Hepatocyte (in vitro differentiated cells): ENCODE measurements at regions not wholly inside any gene's neighbourhood (a gene's known extent, or its start where the extent isn't known, plus 50 kb on each side); places are given as distances from the start of the nearest gene placed in this dataset.

ENCODE experiments used
- DNase-seq: peaks from one replicate; pipeline ENCODE4 v3.0.0-alpha.2; 2016; ENCODE audit warnings: low spot score
- H2AFZ ChIP-seq: fragments of 200-600 bp; sonication (generic); 2 replicates; pipeline ENCODE4 v1.6.0; 2016; ENCODE audit warnings: antibody characterized with exemption, mild to moderate bottlenecking
- H3K27ac ChIP-seq: fragments of 200-600 bp; sonication (generic); 2 replicates; pipeline ENCODE4 v1.5.1; 2016; ENCODE audit warnings: mild to moderate bottlenecking
- H3K27me3 ChIP-seq: fragments of 200-600 bp; sonication (generic); 2 replicates; pipeline ENCODE4 v1.6.1; 2016
- H3K36me3 ChIP-seq: fragments of 200-600 bp; sonication (generic); replicated peaks from 2 replicates; pipeline ENCODE4 v1.5.1; 2016; ENCODE audit warnings: low read depth; ENCODE audit not compliant: insufficient read depth
- H3K4me1 ChIP-seq: fragments of 200-600 bp; sonication (generic); 2 replicates; pipeline ENCODE4 v1.5.1; 2016; ENCODE audit warnings: mild to moderate bottlenecking, moderate library complexity; ENCODE audit not compliant: insufficient read depth
- H3K4me2 ChIP-seq: fragments of 200-600 bp; sonication (generic); 2 replicates; pipeline ENCODE4 v1.6.0; 2016
- H3K4me3 ChIP-seq: fragments of 200-600 bp; sonication (generic); 2 replicates; pipeline ENCODE4 v1.5.1; 2016; ENCODE audit warnings: mild to moderate bottlenecking
- H3K79me2 ChIP-seq: fragments of 200-600 bp; sonication (generic); 2 replicates; pipeline ENCODE4 v1.6.0; 2017; ENCODE audit warnings: mild to moderate bottlenecking
- H3K9me2 ChIP-seq: fragments of 200-600 bp; sonication (generic); replicated peaks from 2 replicates; pipeline ENCODE4 v1.6.0; 2017; ENCODE audit warnings: mild to moderate bottlenecking; ENCODE audit not compliant: insufficient read depth
- H3K9me3 ChIP-seq: fragments of 200-600 bp; sonication (generic); 2 replicates; pipeline ENCODE4 v1.5.1; 2016; ENCODE audit warnings: low read depth, mild to moderate bottlenecking
- H4K20me1 ChIP-seq: fragments of 200-600 bp; sonication (generic); 2 replicates; pipeline ENCODE4 v1.6.0; 2016; ENCODE audit warnings: mild to moderate bottlenecking; ENCODE audit not compliant: insufficient read depth, poor library complexity, severe bottlenecking
- EZH2 ChIP-seq: fragments of 200-600 bp; sonication (generic); IDR thresholded peaks from 2 replicates; pipeline ENCODE4 v1.6.1; 2016; ENCODE audit warnings: antibody characterized with exemption, mild to moderate bottlenecking, borderline replicate concordance
- EZH2phosphoT487 ChIP-seq: fragments of 200-600 bp; sonication (generic); IDR thresholded peaks from one replicate; pipeline ENCODE4 v1.6.1; 2018; ENCODE audit warnings: antibody characterized with exemption, mild to moderate bottlenecking, low read depth, moderate library complexity; ENCODE audit not compliant: unreplicated experiment, severe bottlenecking
- WGBS: methylation state at CpG from one replicate; pipeline ENCODE4 v1.1.6; 2016; ENCODE audit warnings: low lambda C conversion rate; ENCODE audit errors: missing lambda C conversion rate; 5-methylcytosine and 5-hydroxymethylcytosine counted together
- TF ChIP-seq, protein P1 (sequence below): fragments of 200-600 bp; sonication (generic); IDR thresholded peaks from 2 replicates; pipeline ENCODE4 v1.5.1; 2016; ENCODE audit warnings: antibody characterized with exemption, mild to moderate bottlenecking; ENCODE audit not compliant: poor library complexity

DNA sequence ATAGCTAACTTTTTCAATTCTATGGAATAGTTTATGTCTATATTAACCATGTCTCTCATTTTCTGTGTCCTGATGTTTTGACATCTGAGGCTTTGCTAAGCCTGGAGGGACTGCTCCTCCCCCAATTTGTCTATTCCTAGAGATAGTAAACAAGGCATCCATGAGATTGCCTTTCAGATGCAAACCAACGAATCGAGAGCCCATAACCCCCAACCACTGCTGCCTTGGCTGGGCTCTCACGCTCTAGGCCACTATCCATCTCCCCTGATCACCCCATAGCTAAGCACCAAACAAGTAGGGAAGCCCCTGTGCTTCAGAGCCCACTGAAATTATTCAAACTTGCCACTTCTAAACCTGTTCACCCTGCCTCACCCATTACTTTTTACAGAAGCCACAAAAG, 437.7 kb downstream of the SETD4 start:
- no peaks in the 10 kb centered on the region for H3K79me2 ChIP-seq
- no peak overlapping the region for H3K4me2 ChIP-seq
- no peak overlapping the region for H3K27ac ChIP-seq
- no peaks in the 10 kb centered on the region for H3K9me3 ChIP-seq
- H4K20me1 ChIP-seq, result no peaks in the 10 kb centered on the region
- no peak overlapping the region for H2AFZ ChIP-seq
- H3K4me3 ChIP-seq, result no peak overlapping the region
- DNase-seq, result no peak
- no peaks in the 10 kb centered on the region for H3K36me3 ChIP-seq
- no peaks in the 10 kb centered on the region for H3K27me3 ChIP-seq
- no peaks in the 10 kb centered on the region for H3K4me1 ChIP-seq
- no peak for TF ChIP-seq EZH2phosphoT487
- TF ChIP-seq, protein P1, sequence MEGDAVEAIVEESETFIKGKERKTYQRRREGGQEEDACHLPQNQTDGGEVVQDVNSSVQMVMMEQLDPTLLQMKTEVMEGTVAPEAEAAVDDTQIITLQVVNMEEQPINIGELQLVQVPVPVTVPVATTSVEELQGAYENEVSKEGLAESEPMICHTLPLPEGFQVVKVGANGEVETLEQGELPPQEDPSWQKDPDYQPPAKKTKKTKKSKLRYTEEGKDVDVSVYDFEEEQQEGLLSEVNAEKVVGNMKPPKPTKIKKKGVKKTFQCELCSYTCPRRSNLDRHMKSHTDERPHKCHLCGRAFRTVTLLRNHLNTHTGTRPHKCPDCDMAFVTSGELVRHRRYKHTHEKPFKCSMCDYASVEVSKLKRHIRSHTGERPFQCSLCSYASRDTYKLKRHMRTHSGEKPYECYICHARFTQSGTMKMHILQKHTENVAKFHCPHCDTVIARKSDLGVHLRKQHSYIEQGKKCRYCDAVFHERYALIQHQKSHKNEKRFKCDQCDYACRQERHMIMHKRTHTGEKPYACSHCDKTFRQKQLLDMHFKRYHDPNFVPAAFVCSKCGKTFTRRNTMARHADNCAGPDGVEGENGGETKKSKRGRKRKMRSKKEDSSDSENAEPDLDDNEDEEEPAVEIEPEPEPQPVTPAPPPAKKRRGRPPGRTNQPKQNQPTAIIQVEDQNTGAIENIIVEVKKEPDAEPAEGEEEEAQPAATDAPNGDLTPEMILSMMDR, result no peak
- TF ChIP-seq EZH2, result no peak
- WGBS, result 52% methylated on average over 3 of the region's 3 CpGs
- H3K9me2 ChIP-seq, result no peaks in the 10 kb centered on the region

DNA sequence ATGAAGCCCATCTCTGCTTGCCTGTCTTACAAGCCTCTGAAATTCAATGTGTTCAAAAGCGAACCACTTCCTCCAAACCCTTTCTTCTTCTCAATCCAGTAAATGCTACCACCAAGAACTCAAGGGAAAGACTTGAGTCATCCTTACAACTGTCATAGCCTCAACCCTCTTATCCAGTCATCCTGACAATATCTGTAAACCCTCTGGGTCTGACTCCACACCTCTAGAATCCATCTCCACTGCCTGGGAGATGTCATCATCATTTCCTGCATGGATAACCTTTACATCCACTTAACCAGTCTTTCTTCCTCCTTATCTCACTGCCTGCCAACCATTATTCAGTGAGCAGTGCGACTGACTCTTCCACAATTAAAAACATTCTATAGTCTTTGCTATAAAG, 441.1 kb downstream of the SETD4 start:
- no peaks in the 10 kb centered on the region for H4K20me1 ChIP-seq
- H3K4me2 ChIP-seq, result no peak overlapping the region
- no peaks in the 10 kb centered on the region for H3K4me1 ChIP-seq
- no peaks in the 10 kb centered on the region for H3K79me2 ChIP-seq
- H2AFZ ChIP-seq, result no peak overlapping the region
- no peak for TF ChIP-seq EZH2phosphoT487
- no peak for TF ChIP-seq EZH2
- TF ChIP-seq, protein P1, result no peak
- no peaks in the 10 kb centered on the region for H3K27me3 ChIP-seq
- H3K36me3 ChIP-seq, result no peaks in the 10 kb centered on the region
- H3K9me3 ChIP-seq, result no peaks in the 10 kb centered on the region
- H3K27ac ChIP-seq, result no peak overlapping the region
- DNase-seq, result no peak
- no peaks in the 10 kb centered on the region for H3K9me2 ChIP-seq
- no peak overlapping the region for H3K4me3 ChIP-seq
- WGBS, result 83% methylated on average over 2 of the region's 2 CpGs

DNA sequence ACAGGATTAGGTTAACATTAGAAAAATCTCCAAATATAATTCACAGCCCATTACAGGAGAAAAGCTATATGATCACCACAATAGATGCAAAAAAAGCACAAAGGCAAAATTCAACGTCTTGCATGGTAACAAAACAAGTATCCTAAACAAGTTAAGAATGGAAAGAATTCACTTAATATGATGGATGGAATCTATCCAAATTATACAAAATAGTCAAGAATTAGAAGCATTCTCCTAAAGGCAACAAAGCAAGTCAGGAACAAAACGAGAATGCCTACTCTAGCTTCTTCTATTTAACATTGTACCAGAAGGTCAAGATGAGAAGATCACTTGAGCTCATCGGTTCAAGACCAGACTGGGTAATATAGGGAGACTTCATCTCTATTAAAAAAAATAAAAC, 442.8 kb downstream of the SETD4 start:
- WGBS, result 72% methylated on average over 3 of the region's 3 CpGs
- Histone ChIP-seq H3K79me2 (no peaks in the 10 kb centered on the region), H2AFZ (no peak overlapping the region), H3K9me2 (no peaks in the 10 kb centered on the region), H3K4me2 (no peak overlapping the region), H3K4me1 (no peaks in the 10 kb centered on the region), H3K9me3 (no peaks in the 10 kb centered on the region), H3K27ac (no peak overlapping the region), H3K4me3 (no peak overlapping the region), H4K20me1 (no peaks in the 10 kb centered on the region), H3K27me3 (no peaks in the 10 kb centered on the region), H3K36me3 (no peaks in the 10 kb centered on the region)
- TF ChIP-seq, protein P1, result no peak
- no peak for TF ChIP-seq EZH2phosphoT487
- no peak for TF ChIP-seq EZH2
- DNase-seq, result no peak

DNA sequence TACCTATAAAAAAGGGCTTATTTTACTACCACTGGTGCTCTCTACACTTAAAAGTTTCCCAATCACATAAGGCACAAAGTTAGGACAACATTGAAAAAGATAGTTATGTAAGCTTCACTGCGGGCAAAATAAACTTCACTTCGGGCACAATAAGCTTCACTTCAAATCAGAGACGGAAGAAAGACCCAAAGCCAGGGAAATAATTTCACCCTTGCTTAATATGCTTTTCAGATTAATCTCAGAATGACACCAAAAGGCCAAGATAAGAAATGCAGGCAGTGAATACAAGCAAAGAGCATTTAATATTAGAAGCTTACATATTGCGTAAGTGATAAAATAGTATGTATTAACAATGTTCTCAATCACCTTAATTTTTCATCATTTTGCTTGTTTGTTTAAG, 444.2 kb downstream of the SETD4 start:
- TF ChIP-seq EZH2phosphoT487 (no peak), EZH2 (no peak)
- TF ChIP-seq, protein P1, result peak; percentile 41
- DNase-seq, result no peak
- Histone ChIP-seq H3K9me3 (no peaks in the 10 kb centered on the region), H3K27me3 (no peaks in the 10 kb centered on the region), H3K4me2 (no peak overlapping the region), H3K9me2 (no peaks in the 10 kb centered on the region), H3K36me3 (no peaks in the 10 kb centered on the region), H3K79me2 (no peaks in the 10 kb centered on the region), H3K27ac (no peak overlapping the region), H3K4me1 (no peaks in the 10 kb centered on the region), H4K20me1 (no peaks in the 10 kb centered on the region), H2AFZ (no peak overlapping the region), H3K4me3 (no peak overlapping the region)
- WGBS, result 71% methylated on average over 4 of the region's 4 CpGs
